ENCODE measurements at regions not wholly inside any gene's neighbourhood (a gene's known extent, or its start where the extent isn't known, plus 50 kb on each side); places are given as distances from the start of the nearest gene placed in this dataset.

GRCh38 chr2:228902176-228902575 is 368.9 kb downstream of the PID1 start:
- Histone ChIP-seq H3K4me1 (no peaks in the 10 kb centered on the region), H3K9me3 (no peaks in the 10 kb centered on the region), H3K27me3 (no peaks in the 10 kb centered on the region), H3K36me3 (no peaks in the 10 kb centered on the region), H3K4me3 (no peak overlapping the region), H3K27ac (no peak overlapping the region)
- DNase-seq (ENCODE audit: extremely low spot score in 2 of 2) = no peak
- intact Hi-C loops (cut with DNase I) = no loop called here
- no peak for TF ChIP-seq CTCF (IDR thresholded peaks at IDR 0.05)
- TF ChIP-seq POLR2A (IDR thresholded peaks at IDR 0.05) = no peak
- TF ChIP-seq POLR2AphosphoS5 (IDR thresholded peaks at IDR 0.05; ENCODE audit: insufficient read depth in 1 of 2, low read depth in 1 of 2) = no peak

- no peak for TF ChIP-seq CTCF (IDR thresholded peaks at IDR 0.05)
- no peak for TF ChIP-seq POLR2AphosphoS5 (IDR thresholded peaks at IDR 0.05; ENCODE audit: insufficient read depth in 1 of 2, low read depth in 1 of 2)
- TF ChIP-seq POLR2A (IDR thresholded peaks at IDR 0.05) = no peak
These were observed 369.6 kb downstream of the PID1 start for GRCh38 chr2:228901531-228901930.

GRCh38 chr2:228878138-228878537 is 392.9 kb downstream of the PID1 start:
- Histone ChIP-seq H3K27ac (no peak overlapping the region), H3K27me3 (no peaks in the 10 kb centered on the region), H3K4me3 (no peak overlapping the region), H3K36me3 (no peaks in the 10 kb centered on the region), H3K4me1 (no peaks in the 10 kb centered on the region), H3K9me3 (no peaks in the 10 kb centered on the region)
- no peak for DNase-seq (ENCODE audit: extremely low spot score in 2 of 2)
- no peak for TF ChIP-seq POLR2A (IDR thresholded peaks at IDR 0.05)
- TF ChIP-seq POLR2AphosphoS5 (IDR thresholded peaks at IDR 0.05; ENCODE audit: insufficient read depth in 1 of 2, low read depth in 1 of 2) = no peak
- TF ChIP-seq CTCF (IDR thresholded peaks at IDR 0.05) = no peak
- intact Hi-C loops (cut with DNase I) = no loop called here

More at GRCh38 chr2:228901531-228901930, 369.6 kb downstream of the PID1 start:
- no peak for DNase-seq (ENCODE audit: extremely low spot score in 2 of 2)
- Histone ChIP-seq H3K4me3 (no peak overlapping the region), H3K4me1 (no peaks in the 10 kb centered on the region), H3K27me3 (no peaks in the 10 kb centered on the region), H3K27ac (no peak overlapping the region), H3K9me3 (no peaks in the 10 kb centered on the region), H3K36me3 (no peaks in the 10 kb centered on the region)
- intact Hi-C loops (cut with DNase I) = no loop called here

GRCh38 chr2:228876276-228876675 is 394.8 kb downstream of the PID1 start:
- Histone ChIP-seq H3K27me3 (no peaks in the 10 kb centered on the region), H3K27ac (no peak overlapping the region), H3K4me1 (no peaks in the 10 kb centered on the region), H3K36me3 (no peaks in the 10 kb centered on the region), H3K4me3 (no peak overlapping the region), H3K9me3 (no peaks in the 10 kb centered on the region)
- TF ChIP-seq POLR2A (IDR thresholded peaks at IDR 0.05) = no peak
- no peak for TF ChIP-seq CTCF (IDR thresholded peaks at IDR 0.05)
- TF ChIP-seq POLR2AphosphoS5 (IDR thresholded peaks at IDR 0.05; ENCODE audit: insufficient read depth in 1 of 2, low read depth in 1 of 2) = no peak
- DNase-seq (ENCODE audit: extremely low spot score in 2 of 2) = no peak
- intact Hi-C loops (cut with DNase I) = no loop called here

- H3K27ac ChIP-seq = no peak overlapping the region
- H3K9me3 ChIP-seq = no peaks in the 10 kb centered on the region
- no peaks in the 10 kb centered on the region for H3K36me3 ChIP-seq
- no peaks in the 10 kb centered on the region for H3K27me3 ChIP-seq
- TF ChIP-seq POLR2AphosphoS5 (IDR thresholded peaks at IDR 0.05; ENCODE audit: insufficient read depth in 1 of 2, low read depth in 1 of 2) = no peak
- no peak for TF ChIP-seq POLR2A (IDR thresholded peaks at IDR 0.05)
- no peak for TF ChIP-seq CTCF (IDR thresholded peaks at IDR 0.05)
- no peak for DNase-seq (ENCODE audit: extremely low spot score in 2 of 2)
- H3K4me1 ChIP-seq = no peaks in the 10 kb centered on the region
- no peak overlapping the region for H3K4me3 ChIP-seq
- intact Hi-C loops (cut with DNase I) = no loop called here
These were observed 395.8 kb downstream of the PID1 start for GRCh38 chr2:228875152-228875900.

Measured in vagina (tissue), 2 donors.